ENCODE measurements at regions not wholly inside any gene's neighbourhood (a gene's known extent, or its start where the extent isn't known, plus 50 kb on each side); places are given as distances from the start of the nearest gene placed in this dataset.

- no peak for DNase-seq
Measured at GRCh38 chr7:91527460-91527859, 263.2 kb downstream of the FZD1 start.

- DNase-seq: no peak
Measured at GRCh38 chr7:91533996-91534395, 269.8 kb downstream of the FZD1 start.

GRCh38 chr7:91537260-91538152, 273.3 kb downstream of the FZD1 start:
- DNase-seq: no peak

- DNase-seq: no peak
Measured at GRCh38 chr7:91541641-91542040, 277.4 kb downstream of the FZD1 start.

- DNase-seq: no peak
Measured at GRCh38 chr7:91543646-91544045, 279.4 kb downstream of the FZD1 start.

GRCh38 chr7:91549878-91550277, 285.6 kb downstream of the FZD1 start:
- no peak for DNase-seq

GRCh38 chr7:91550931-91551330, 286.7 kb downstream of the FZD1 start:
- DNase-seq: no peak

GRCh38 chr7:91551377-91552175, 287.3 kb downstream of the FZD1 start:
- DNase-seq: no peak

GRCh38 chr7:91553410-91553895, 289.2 kb downstream of the FZD1 start:
- DNase-seq: no peak

- DNase-seq: no peak
Measured at GRCh38 chr7:91554883-91555282, 290.6 kb downstream of the FZD1 start.

GRCh38 chr7:91556239-91556638, 292.0 kb downstream of the FZD1 start:
- no peak for DNase-seq

GRCh38 chr7:91556956-91557650, 292.9 kb downstream of the FZD1 start:
- no peak for DNase-seq

GRCh38 chr7:91557789-91558404, 293.7 kb downstream of the FZD1 start:
- DNase-seq: no peak

- no peak for DNase-seq
Measured at GRCh38 chr7:91559947-91560346, 295.7 kb downstream of the FZD1 start.

GRCh38 chr7:91564101-91564500, 299.9 kb downstream of the FZD1 start:
- no peak for DNase-seq

- DNase-seq: no peak
Measured at GRCh38 chr7:91564541-91564940, 300.3 kb downstream of the FZD1 start.

- DNase-seq: no peak
Measured at GRCh38 chr7:91565499-91566401, 301.5 kb downstream of the FZD1 start.

- DNase-seq: no peak
Measured at GRCh38 chr7:91566402-91566732, 302.1 kb downstream of the FZD1 start.

GRCh38 chr7:91567081-91568012, 303.1 kb downstream of the FZD1 start:
- no peak for DNase-seq

GRCh38 chr7:91568138-91568537, 303.9 kb downstream of the FZD1 start:
- DNase-seq: no peak
